NCI-H748 treated with DMSO at 0.1 percent for 48 hours (cell line): ENCODE measurements at regions not wholly inside any gene's neighbourhood (a gene's known extent, or its start where the extent isn't known, plus 50 kb on each side); places are given as distances from the start of the nearest gene placed in this dataset.
A peak's percentile ranks its signal among the peaks of the same experiment; 100 is the strongest.

ENCODE experiments used
- DNase-seq: peaks from one replicate; lab custom pipeline; 2025; lab: John Stamatoyannopoulos, UW

- no peak for DNase-seq
Measured at GRCh38 chr13:73800011-73800410, 334.2 kb downstream of the KLF12 start.

- DNase-seq: no peak
Measured at GRCh38 chr13:73794755-73795154, 339.4 kb downstream of the KLF12 start.

- DNase-seq: no peak
Measured at GRCh38 chr13:73793361-73793760, 340.8 kb downstream of the KLF12 start.

GRCh38 chr13:73792796-73793195, 341.4 kb downstream of the KLF12 start:
- DNase-seq: no peak

- peak; percentile 94 for DNase-seq
Measured at GRCh38 chr13:73782450-73783449, 351.5 kb downstream of the KLF12 start.

DNA sequence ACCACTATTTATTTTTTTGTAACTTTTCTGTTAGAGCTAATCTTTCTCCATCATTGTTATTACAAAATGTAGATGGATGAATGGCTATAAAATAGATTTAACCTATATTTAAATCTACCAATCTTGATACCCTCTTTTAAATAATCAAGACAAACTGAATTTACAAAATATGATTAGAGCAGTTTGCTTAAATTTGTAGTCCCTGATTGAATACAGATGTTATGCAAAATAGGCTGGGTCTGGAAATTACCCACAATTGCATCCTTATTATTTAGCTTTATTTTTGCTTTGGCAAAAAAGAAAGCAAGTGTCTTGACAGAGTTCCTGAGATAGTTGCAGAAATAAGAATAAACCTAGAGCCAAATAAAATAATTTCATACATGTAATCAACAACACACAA, 352.8 kb downstream of the KLF12 start:
- DNase-seq: no peak

DNA sequence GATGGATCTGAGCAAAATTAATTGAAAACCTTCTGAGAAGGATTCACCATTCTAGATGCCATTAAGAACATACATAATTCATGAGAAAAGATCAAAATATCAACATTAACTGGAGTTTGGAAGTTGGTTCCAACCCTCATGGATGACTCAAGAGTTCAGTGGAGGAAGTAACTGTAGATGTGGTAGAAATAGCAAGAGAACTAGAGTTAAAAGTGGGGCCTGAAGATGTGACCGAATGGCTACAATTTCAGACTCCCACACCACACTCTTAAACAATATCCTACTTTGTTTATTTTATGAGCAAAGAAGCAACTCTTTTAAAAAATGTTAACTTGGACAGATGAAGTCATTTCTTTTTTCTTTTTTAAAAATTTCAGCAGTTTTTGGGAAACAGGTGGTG, 354.3 kb downstream of the KLF12 start:
- no peak for DNase-seq

GRCh38 chr13:73778242-73778864, 355.9 kb downstream of the KLF12 start:
- DNase-seq: no peak

DNA sequence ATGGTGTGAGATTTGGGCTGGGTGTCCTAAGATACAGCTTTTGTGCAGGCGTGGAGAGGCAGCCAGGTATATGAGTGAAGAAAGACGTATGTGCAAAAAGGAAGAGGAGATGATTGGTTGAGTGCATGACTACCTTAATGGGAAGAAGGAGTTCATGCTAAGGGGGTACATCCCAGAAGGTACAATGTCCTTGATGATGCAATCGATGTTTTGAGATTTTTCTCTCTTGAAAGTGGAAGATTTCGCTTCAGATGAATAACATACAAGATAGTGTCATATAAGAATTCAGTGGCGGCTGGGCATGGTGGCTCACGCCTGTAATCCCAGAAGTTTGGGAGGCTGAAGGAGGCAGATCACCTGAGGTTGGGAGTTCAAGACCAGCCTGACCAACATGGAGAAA, 357.1 kb downstream of the KLF12 start:
- no peak for DNase-seq

GRCh38 chr13:73776151-73776785, 357.9 kb downstream of the KLF12 start:
- DNase-seq: no peak

DNA sequence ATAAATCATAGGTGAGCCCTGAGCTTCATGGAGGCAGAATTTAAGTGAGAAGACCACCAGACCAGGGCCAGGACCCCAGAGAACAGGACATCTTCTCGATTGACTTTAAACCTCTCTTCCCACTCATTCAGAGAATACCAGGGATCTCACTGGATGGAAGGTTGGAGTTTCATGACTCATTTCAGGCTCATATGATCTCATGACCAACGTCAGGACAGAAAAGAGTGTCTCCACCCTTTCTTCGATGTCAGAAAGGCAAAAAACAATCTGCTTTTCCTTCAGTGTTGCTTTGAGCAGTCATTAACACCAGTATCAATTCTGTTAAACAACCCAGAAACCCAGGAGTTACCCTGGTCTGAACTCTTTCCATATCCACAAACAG, 361.0 kb downstream of the KLF12 start:
- no peak for DNase-seq

GRCh38 chr13:73772449-73773167, 361.6 kb downstream of the KLF12 start:
- DNase-seq: no peak

- no peak for DNase-seq
Measured at GRCh38 chr13:73767747-73768315, 366.4 kb downstream of the KLF12 start.

GRCh38 chr13:73767191-73767741, 366.9 kb downstream of the KLF12 start:
- no peak for DNase-seq

DNA sequence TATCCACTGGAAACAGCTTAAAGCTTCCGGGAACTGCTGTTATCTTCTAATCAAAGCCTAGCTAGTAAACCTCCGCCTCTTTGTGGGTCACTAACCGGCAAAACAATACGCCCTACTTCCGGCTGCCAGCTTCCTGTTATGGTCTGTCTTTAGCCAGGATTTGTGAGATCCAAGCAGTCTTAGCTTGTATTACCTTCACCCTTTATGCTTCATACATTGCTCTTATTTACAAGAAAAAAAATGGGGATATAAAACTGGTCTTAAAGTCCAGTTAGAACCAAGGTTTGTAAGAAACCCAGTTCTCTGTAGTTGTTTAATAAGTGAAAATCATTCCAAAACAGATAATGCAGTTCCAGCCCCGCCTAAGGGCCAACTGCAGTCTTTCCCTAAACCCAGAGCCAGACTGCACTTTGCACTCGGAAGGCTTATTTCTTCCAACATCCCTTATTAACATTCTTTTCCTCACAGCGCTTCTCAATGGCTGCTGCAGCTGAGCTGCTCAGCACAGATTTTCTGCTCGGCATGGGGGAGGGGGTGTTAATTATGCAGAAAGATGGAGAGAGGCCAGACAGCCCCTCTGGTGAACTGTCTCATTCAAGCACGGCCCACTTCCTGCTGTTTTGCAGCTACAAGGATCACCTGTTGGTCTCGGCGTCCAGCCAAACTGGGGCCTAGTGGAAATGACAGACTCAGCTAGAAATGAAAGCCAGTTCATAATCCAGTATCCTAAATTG, 368.4 kb downstream of the KLF12 start:
- peak; percentile 85 for DNase-seq

DNA sequence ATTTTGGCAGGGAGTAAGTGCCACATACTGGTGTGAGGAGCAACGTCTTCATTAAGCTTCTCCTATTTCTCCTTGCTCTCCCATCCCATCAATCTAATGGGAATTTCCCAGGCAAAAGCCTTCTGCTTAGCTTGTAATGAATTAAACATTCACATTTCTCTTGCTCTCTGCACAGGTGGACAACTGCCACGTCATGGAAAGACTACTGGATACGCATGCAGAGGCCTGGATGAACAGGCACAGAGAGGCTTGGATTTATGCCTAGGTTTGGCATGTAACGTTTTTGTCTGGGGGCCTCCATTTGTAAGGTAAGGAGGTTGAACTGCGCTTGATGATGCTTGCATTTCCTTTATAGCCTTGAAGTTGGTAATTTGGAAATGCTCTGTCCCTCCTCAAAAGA, 374.8 kb downstream of the KLF12 start:
- no peak for DNase-seq

- no peak for DNase-seq
Measured at GRCh38 chr13:73757481-73758233, 376.5 kb downstream of the KLF12 start.

DNA sequence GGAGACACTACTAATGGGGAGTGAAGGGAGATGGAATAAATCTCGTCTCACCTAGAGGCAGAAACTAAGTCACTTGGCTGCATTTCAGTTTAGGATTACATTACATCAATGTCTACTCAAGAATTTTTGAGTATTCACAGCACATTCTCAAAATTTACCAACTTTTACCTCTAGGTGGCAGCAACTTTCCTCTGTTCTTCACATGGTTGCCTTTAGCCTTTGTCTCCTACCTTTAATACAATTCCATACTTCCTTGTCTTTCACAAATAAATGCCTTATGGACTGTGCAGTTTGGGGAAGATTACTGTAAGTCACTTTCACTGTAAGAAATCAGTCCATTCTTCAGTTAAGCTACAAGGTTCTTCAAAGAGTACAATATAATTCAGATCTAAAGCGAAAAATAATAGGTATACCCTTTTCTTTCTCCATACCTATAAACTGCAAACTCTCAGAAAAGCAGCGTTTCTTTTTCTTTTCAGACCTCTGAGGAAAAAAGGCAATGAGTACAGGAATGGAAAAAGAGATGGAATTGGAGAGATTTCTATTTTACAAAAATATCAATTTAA, 379.4 kb downstream of the KLF12 start:
- peak; percentile 76 for DNase-seq

GRCh38 chr13:73754241-73754640, 380.0 kb downstream of the KLF12 start:
- no peak for DNase-seq

DNA sequence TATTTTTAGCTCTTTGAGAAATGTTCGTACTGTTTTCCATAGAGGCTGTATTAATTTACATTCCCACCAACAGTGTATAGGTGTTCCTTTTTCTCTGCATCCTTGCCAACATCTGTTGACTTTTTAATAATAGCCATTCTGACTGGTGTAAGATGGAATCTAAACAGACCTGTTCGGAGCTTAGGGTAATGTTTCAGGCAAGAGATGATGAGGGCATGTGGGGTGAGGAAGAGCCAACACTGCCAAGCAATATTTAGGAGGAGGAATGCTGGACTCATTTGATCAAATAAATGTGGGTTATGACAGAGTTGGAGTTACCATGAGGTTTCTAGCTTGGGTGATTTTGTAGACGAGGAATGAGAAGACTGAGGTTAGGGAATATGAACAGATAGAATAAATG, 382.9 kb downstream of the KLF12 start:
- DNase-seq: no peak
